ENCODE measurements at regions not wholly inside any gene's neighbourhood (a gene's known extent, or its start where the extent isn't known, plus 50 kb on each side); places are given as distances from the start of the nearest gene placed in this dataset.

- Histone ChIP-seq H3K79me2 (ENCODE audit: insufficient read depth, low read length) (0 out of 2 replicates have a peak, but pooled peaks cover 2% of the 10 kb centered on the region), H3K4me2 (ENCODE audit: insufficient read depth, low read length) (no peak overlapping the region), H3K4me1 (ENCODE audit: insufficient read depth, low read length) (peaks cover 10% of the 10 kb centered on the region), H3K4me3 (ENCODE audit: low read depth in 1 of 2, low read length in 2 of 2) (no peak overlapping the region), H3K27ac (ENCODE audit: low read length) (no peak overlapping the region), H4K20me1 (ENCODE audit: insufficient read depth, low read length) (peaks cover 4% of the 10 kb centered on the region; the same call in 1 of the 2 replicates), H3K36me3 (ENCODE audit: insufficient read depth, low read length) (peaks cover 20% of the 10 kb centered on the region; the same call in 1 of the 2 replicates), H3K27me3 (ENCODE audit: insufficient read depth, low read length, poor library complexity) (no peaks in the 10 kb centered on the region), H3K9ac (ENCODE audit: low read depth, low read length) (no peak overlapping the region), H3K9me3 (ENCODE audit: insufficient read depth, low read length, severe bottlenecking) (no peaks in the 10 kb centered on the region), H2AFZ (ENCODE audit: low read depth, low read length) (no peak overlapping the region)
- TF ChIP-seq CTCF (IDR thresholded peaks at IDR 0.05; ENCODE audit: borderline replicate concordance, extremely low read depth, low read length, poor library complexity, severe bottlenecking) (no peak), EZH2 (IDR thresholded peaks at IDR 0.05; ENCODE audit: borderline replicate concordance, low read depth, low read length, severe bottlenecking) (no peak)
- no peak for ATAC-seq (ENCODE audit: insufficient read depth, low read depth)
- DNase-seq: no peak
Measured at GRCh38 chrX:45750639-45751038, 550.0 kb upstream of the DIPK2B start.

GRCh38 chrX:45749375-45749774, 548.7 kb upstream of the DIPK2B start:
- peak; percentile 35 for TF ChIP-seq CTCF (IDR thresholded peaks at IDR 0.05; ENCODE audit: borderline replicate concordance, extremely low read depth, low read length, poor library complexity, severe bottlenecking)
- no peak for TF ChIP-seq EZH2 (IDR thresholded peaks at IDR 0.05; ENCODE audit: borderline replicate concordance, low read depth, low read length, severe bottlenecking)
- Histone ChIP-seq H3K79me2 (ENCODE audit: insufficient read depth, low read length) (0 out of 2 replicates have a peak, but pooled peaks cover 2% of the 10 kb centered on the region), H3K27me3 (ENCODE audit: insufficient read depth, low read length, poor library complexity) (no peaks in the 10 kb centered on the region), H3K4me2 (ENCODE audit: insufficient read depth, low read length) (no peak overlapping the region), H3K4me1 (ENCODE audit: insufficient read depth, low read length) (peaks cover 10% of the 10 kb centered on the region), H3K36me3 (ENCODE audit: insufficient read depth, low read length) (peaks cover 22% of the 10 kb centered on the region; the same call in 1 of the 2 replicates), H2AFZ (ENCODE audit: low read depth, low read length) (no peak overlapping the region), H3K9ac (ENCODE audit: low read depth, low read length) (no peak overlapping the region), H3K4me3 (ENCODE audit: low read depth in 1 of 2, low read length in 2 of 2) (no peak overlapping the region), H3K9me3 (ENCODE audit: insufficient read depth, low read length, severe bottlenecking) (no peaks in the 10 kb centered on the region), H4K20me1 (ENCODE audit: insufficient read depth, low read length) (peaks cover 4% of the 10 kb centered on the region; the same call in 1 of the 2 replicates), H3K27ac (ENCODE audit: low read length) (no peak overlapping the region)
- DNase-seq: no peak
- 0 out of 3 replicates have a peak, but pooled peaks have one; percentile 33 for ATAC-seq (ENCODE audit: insufficient read depth, low read depth)

GRCh38 chrX:45748369-45748774, 547.7 kb upstream of the DIPK2B start:
- no peak overlapping the region for H3K4me3 ChIP-seq (ENCODE audit: low read depth in 1 of 2, low read length in 2 of 2)
- H3K9ac ChIP-seq (ENCODE audit: low read depth, low read length): no peak overlapping the region
- no peak overlapping the region for H3K4me2 ChIP-seq (ENCODE audit: insufficient read depth, low read length)
- peaks cover under 1% of the 10 kb centered on the region; the same call in 1 of the 2 replicates for H3K4me1 ChIP-seq (ENCODE audit: insufficient read depth, low read length)
- DNase-seq (no peak), ATAC-seq (ENCODE audit: insufficient read depth, low read depth) (no peak)
- no peak overlapping the region for H3K27ac ChIP-seq (ENCODE audit: low read length)
- peaks cover 25% of the 10 kb centered on the region; the same call in 1 of the 2 replicates for H3K36me3 ChIP-seq (ENCODE audit: insufficient read depth, low read length)
- no peak overlapping the region for H2AFZ ChIP-seq (ENCODE audit: low read depth, low read length)
- H4K20me1 ChIP-seq (ENCODE audit: insufficient read depth, low read length): no peaks in the 10 kb centered on the region
- H3K79me2 ChIP-seq (ENCODE audit: insufficient read depth, low read length): 0 out of 2 replicates have a peak, but pooled peaks cover 2% of the 10 kb centered on the region
- no peaks in the 10 kb centered on the region for H3K9me3 ChIP-seq (ENCODE audit: insufficient read depth, low read length, severe bottlenecking)
- H3K27me3 ChIP-seq (ENCODE audit: insufficient read depth, low read length, poor library complexity): no peaks in the 10 kb centered on the region
- no peak for TF ChIP-seq EZH2 (IDR thresholded peaks at IDR 0.05; ENCODE audit: borderline replicate concordance, low read depth, low read length, severe bottlenecking)
- TF ChIP-seq CTCF (IDR thresholded peaks at IDR 0.05; ENCODE audit: borderline replicate concordance, extremely low read depth, low read length, poor library complexity, severe bottlenecking): no peak
